ENCODE measurements at regions not wholly inside any gene's neighbourhood (a gene's known extent, or its start where the extent isn't known, plus 50 kb on each side); places are given as distances from the start of the nearest gene placed in this dataset.

GRCh38 chr12:67789266-67789665, 140.7 kb downstream of the DYRK2 start:
- Histone ChIP-seq H3K79me2 (ENCODE audit: insufficient read depth, low read length) (no peaks in the 10 kb centered on the region), H3K4me2 (ENCODE audit: low read depth, low read length) (no peak overlapping the region), H3K36me3 (replicated peaks in 1 of 2; ENCODE audit: control insufficient read depth in 1 of 2, insufficient read depth in 2 of 2, low read length in 2 of 2) (no peaks in the 10 kb centered on the region), H3K27me3 (ENCODE audit: control insufficient read depth in 1 of 2, insufficient read depth in 2 of 2, low read length in 2 of 2) (no peaks in the 10 kb centered on the region; a peak in 1 of 5 replicates), H3K27ac (ENCODE audit: extremely low read length, insufficient read depth, low read length) (no peak overlapping the region), H3K9ac (ENCODE audit: insufficient read depth, low read depth, low read length) (no peak overlapping the region), H4K20me1 (ENCODE audit: insufficient read depth, low read length) (no peaks in the 10 kb centered on the region), H3K4me3 (replicated peaks in 1 of 3; ENCODE audit: insufficient read depth in 1 of 3, low read depth in 2 of 3, low read length in 3 of 3) (no peak overlapping the region), H3K9me3 (ENCODE audit: low read length) (no peaks in the 10 kb centered on the region), H2AFZ (ENCODE audit: low read length) (no peak overlapping the region), H3K4me1 (ENCODE audit: insufficient read depth, low read length) (no peaks in the 10 kb centered on the region)
- no peak for FAIRE-seq
- CTCF ChIA-PET (ENCODE audit: low intra/inter-chr PET ratio, low total read pairs) = no interaction called here
- BruUV-seq (replicated peaks) = no TSS peak
- ATAC-seq = no peak
- intact Hi-C loops (cut with micrococcal nuclease; ENCODE audit: unreplicated experiment) = no loop called here
- POLR2A ChIA-PET = no interaction called here
- in situ Hi-C loops (cut with HindIII; ENCODE audit: extremely low pct_ligation_motif_present, low pct_unique_long_range_greater_than_20kb) = no loop called here
- no peak for DNase-seq (ENCODE audit: low spot score)
- TF ChIP-seq GTF3A (CRISPR knock-in tag; conservative IDR thresholded peaks at IDR 0.05) (no peak), ZNF263 (CRISPR knock-in tag; IDR thresholded peaks at IDR 0.05) (no peak), NRL (CRISPR knock-in tag; IDR thresholded peaks at IDR 0.05; ENCODE audit: borderline replicate concordance) (no peak), ZBTB38 (CRISPR knock-in tag; IDR thresholded peaks at IDR 0.05) (no peak), LRRFIP1 (CRISPR knock-in tag; conservative IDR thresholded peaks at IDR 0.05) (no peak), TAF1 (CRISPR knock-in tag; IDR thresholded peaks at IDR 0.05) (no peak), HNRNPK (IDR thresholded peaks at IDR 0.05; ENCODE audit: low read depth, low read length, poor library complexity, severe bottlenecking) (no peak), SMAD1 (CRISPR knock-in tag; IDR thresholded peaks at IDR 0.05; ENCODE audit: borderline replicate concordance, low read depth) (no peak), GRHL1 (CRISPR knock-in tag; conservative IDR thresholded peaks at IDR 0.05) (no peak), ZNF574 (CRISPR knock-in tag; IDR thresholded peaks at IDR 0.05) (no peak), ZBTB37 (CRISPR knock-in tag; IDR thresholded peaks at IDR 0.05) (no peak), KDM6A (CRISPR knock-in tag; IDR thresholded peaks at IDR 0.05; ENCODE audit: low read depth) (no peak), MAFG (CRISPR knock-in tag; IDR thresholded peaks at IDR 0.05) (no peak), CTCF (CRISPR knock-in tag; IDR thresholded peaks at IDR 0.05) (no peak)
